ACHN (cell line): ENCODE measurements at regions not wholly inside any gene's neighbourhood (a gene's known extent, or its start where the extent isn't known, plus 50 kb on each side); places are given as distances from the start of the nearest gene placed in this dataset.

Source experiments
- DNase-seq: peaks from one replicate; pipeline ENCODE4 v3.0.0-alpha.2; 2015
- in situ Hi-C: cut with HindIII; loops from 2 replicates; pipeline ENCODE4 v1.10.0; 2017; ENCODE audit warnings: low sequenced_read_pairs, low pct_ligation_motif_present, low pct_unique_long_range_greater_than_20kb

GRCh38 chr20:54397292-54398140 lies 77.9 kb upstream of the DOK5 start:
- DNase-seq, result no peak
- in situ Hi-C loops, result no loop called here

- in situ Hi-C loops, result no loop called here
- DNase-seq, result no peak
These were observed 76.6 kb upstream of the DOK5 start for GRCh38 chr20:54398814-54399213.

- no peak for DNase-seq
- in situ Hi-C loops, result no loop called here
These were observed 69.9 kb upstream of the DOK5 start for GRCh38 chr20:54405540-54405939.

DNA sequence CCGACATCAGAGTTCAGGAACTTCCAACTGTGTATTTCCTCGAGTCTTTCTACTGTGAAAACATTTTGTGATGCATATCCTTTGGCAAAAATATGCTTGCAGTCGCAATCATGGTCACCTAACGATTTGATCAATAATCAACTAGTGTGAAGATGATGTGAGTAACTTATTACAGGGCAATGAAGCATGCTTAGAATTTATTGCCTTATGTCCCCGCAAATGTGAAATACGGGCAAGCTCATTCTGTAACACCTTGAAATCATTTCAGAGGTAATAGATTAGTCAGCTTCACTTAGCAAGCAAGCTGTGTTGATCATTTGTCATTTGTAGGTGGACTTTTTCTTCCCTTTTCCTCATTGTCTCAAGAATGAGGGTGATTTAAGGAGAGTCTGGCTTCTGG lies 67.9 kb upstream of the DOK5 start:
- DNase-seq, result no peak
- in situ Hi-C loops, result no loop called here

DNA sequence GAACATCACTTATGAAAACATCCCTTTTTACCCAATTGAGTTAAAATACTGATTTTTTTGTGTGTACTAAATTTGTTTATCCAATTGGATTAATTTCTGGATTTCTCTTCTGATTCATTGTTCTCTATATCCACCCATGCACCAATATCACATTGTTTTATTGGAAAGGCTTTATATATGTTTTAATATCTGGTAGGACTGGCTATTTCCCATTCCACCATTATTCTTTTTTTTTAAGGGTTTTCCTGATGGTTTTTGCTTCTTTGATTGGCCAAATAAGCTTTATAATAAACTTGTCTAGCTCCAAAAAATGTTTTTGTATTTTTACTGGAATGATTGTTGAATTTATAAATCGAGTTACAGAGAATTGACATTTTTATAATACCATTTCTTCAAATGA lies 59.4 kb upstream of the DOK5 start:
- in situ Hi-C loops, result no loop called here
- DNase-seq, result no peak

DNA sequence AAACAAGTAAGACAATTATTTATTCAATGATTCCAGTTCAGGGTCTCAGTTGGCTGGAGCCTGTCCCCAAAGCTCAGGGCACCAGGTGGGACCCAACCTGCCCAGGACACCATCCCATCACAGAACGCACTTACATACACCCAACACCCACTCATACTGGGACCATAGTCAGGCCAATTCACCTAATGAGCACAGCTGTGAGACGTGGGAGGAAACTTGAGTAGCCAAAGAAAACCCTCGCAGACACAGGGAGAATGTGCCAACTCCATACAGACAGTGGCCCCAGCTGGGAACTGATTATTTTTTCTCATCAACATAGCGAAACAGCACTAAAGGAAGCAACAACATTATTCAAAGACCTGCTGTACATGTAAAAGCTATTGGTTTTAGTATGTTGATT lies 58.6 kb upstream of the DOK5 start:
- in situ Hi-C loops, result no loop called here
- no peak for DNase-seq

DNA sequence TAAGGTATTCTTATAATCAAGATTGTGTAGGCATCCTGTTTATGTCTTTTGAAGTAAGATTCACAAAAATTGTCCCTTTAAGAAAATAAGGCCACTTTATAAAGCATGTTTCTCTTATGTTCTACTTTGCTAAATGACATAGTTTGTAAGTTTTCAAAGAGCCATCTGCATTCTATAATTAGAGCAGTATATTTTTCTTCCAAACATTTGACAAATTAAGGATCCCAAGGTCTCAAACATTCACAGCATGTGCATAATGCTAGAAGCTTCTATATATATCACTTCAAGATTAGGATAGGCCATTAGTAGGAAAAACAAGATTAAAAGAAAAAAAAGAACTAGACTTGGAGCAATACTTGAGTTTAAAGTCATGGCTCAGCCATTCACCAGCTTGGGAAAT lies 55.9 kb upstream of the DOK5 start:
- DNase-seq, result no peak
- in situ Hi-C loops, result no loop called here
